HepG2 (cell line): ENCODE measurements at regions not wholly inside any gene's neighbourhood (a gene's known extent, or its start where the extent isn't known, plus 50 kb on each side); places are given as distances from the start of the nearest gene placed in this dataset.

Source experiments
- ATAC-seq: fragments of 200-7000 bp; cut with Tn5 transposase; 3 replicates; pipeline ENCODE4 v1.9.1; 2020; ENCODE audit warnings: mild to moderate bottlenecking, moderate library complexity
- BruUV-seq: library from RNA; stranded (reverse); fragments of 400-500 nt; replicated peaks from 2 replicates; lab custom pipeline; 2021; lab: Mats Ljungman, UMichigan
- CTCF ChIA-PET: fragments of 300-600 bp; formaldehyde crosslinking; extraction: SDS; loops from one replicate; lab custom pipeline; 2021; ENCODE audit warnings: low total read pairs, inconsistent platforms, low intra/inter-chr PET ratio; lab: Yijun Ruan, JAX
- POLR2A ChIA-PET: fragments of 350-600 bp; sonication (Branson Sonifier 250); formaldehyde crosslinking; loops from one replicate; lab custom pipeline; 2020; ENCODE audit warnings: antibody characterized with exemption, inconsistent platforms; lab: Yijun Ruan, JAX
- DNase-seq: peaks from one replicate; pipeline ENCODE4 v3.0.0-alpha.2; 2015; ENCODE audit warnings: low spot score
- FAIRE-seq: peaks from 3 replicates; lab custom pipeline; 2011; peaks lifted over from hg19 to GRCh38; lab: Jason Lieb, UNC
- H2AFZ ChIP-seq: one replicate; pipeline ENCODE4 v1.6.1; 2011; ENCODE audit warnings: low read length, inconsistent platforms
- H3K27ac ChIP-seq: fragments of 300-600 bp; 3 replicates; pipeline ENCODE4 v1.8.0; 2011; ENCODE audit warnings: mixed run types, mild to moderate bottlenecking, mixed read lengths, low read length, inconsistent platforms; ENCODE audit not compliant: insufficient read depth; ENCODE audit errors: extremely low read length
- H3K27me3 ChIP-seq, 2 experiments: fragments of 200-600 bp in 1 of 2; 2 replicates in 1 of 2; 3 replicates in 1 of 2; pipeline versions ENCODE4 v1.6.0 to v1.8.0; 2011; ENCODE audit warnings: low read length in 2 of 2, mild to moderate bottlenecking in 2 of 2, moderate library complexity in 2 of 2, inconsistent platforms in 1 of 2; ENCODE audit not compliant: insufficient read depth in 2 of 2, control insufficient read depth in 1 of 2
- H3K36me3 ChIP-seq, 2 experiments: fragments of 200-600 bp in 1 of 2; replicated peaks in 1 of 2; 2 replicates in 1 of 2; 3 replicates in 1 of 2; pipeline versions ENCODE4 v1.5.1 to v1.8.0; 2011; ENCODE audit warnings: low read length in 2 of 2, inconsistent platforms in 1 of 2; ENCODE audit not compliant: insufficient read depth in 2 of 2, control insufficient read depth in 1 of 2
- H3K4me1 ChIP-seq: 2 replicates; pipeline ENCODE4 v1.5.1; 2012; ENCODE audit warnings: low read length, inconsistent platforms; ENCODE audit not compliant: insufficient read depth
- H3K4me2 ChIP-seq: 2 replicates; pipeline ENCODE4 v1.6.0; 2011; ENCODE audit warnings: low read depth, low read length, inconsistent platforms
- H3K4me3 ChIP-seq, 3 experiments: fragments of 200-600 bp in 1 of 3; sonication (generic), shearing (Covaris generic) in 1 of 3; replicated peaks in 1 of 3; 2 replicates each; pipeline ENCODE4 v1.5.1; 2011 to 2016; ENCODE audit warnings: low read length in 3 of 3, inconsistent platforms in 2 of 3, low read depth in 2 of 3, mild to moderate bottlenecking in 2 of 3, control low read depth in 1 of 3, mixed read lengths in 1 of 3; ENCODE audit not compliant: insufficient read depth in 1 of 3
- H3K79me2 ChIP-seq: one replicate; pipeline ENCODE4 v1.6.1; 2011; ENCODE audit warnings: low read length, inconsistent platforms; ENCODE audit not compliant: insufficient read depth
- H3K9ac ChIP-seq: 2 replicates; pipeline ENCODE4 v1.6.0; 2011; ENCODE audit warnings: mild to moderate bottlenecking, low read depth, low read length, inconsistent platforms; ENCODE audit not compliant: insufficient read depth
- H3K9me3 ChIP-seq: 2 replicates; pipeline ENCODE4 v1.5.1; 2012; ENCODE audit warnings: mild to moderate bottlenecking, low read length
- H4K20me1 ChIP-seq: 2 replicates; pipeline ENCODE4 v1.6.0; 2011; ENCODE audit warnings: inconsistent platforms, mild to moderate bottlenecking, low read length, moderate library complexity; ENCODE audit not compliant: insufficient read depth
- MAFF ChIP-seq: IDR thresholded peaks from 2 replicates; pipeline ENCODE4 v1.6.1; 2011; ENCODE audit warnings: low read depth, low read length, improper control_type of control experiment
- MAFK ChIP-seq, 2 experiments: IDR thresholded peaks in 1 of 2; conservative IDR thresholded peaks in 1 of 2; 2 replicates each; pipeline ENCODE4 v1.6.1; 2011; ENCODE audit warnings: improper control_type of control experiment in 2 of 2, low read length in 2 of 2
- NFE2L2 ChIP-seq: fragments of 150-350 bp; IDR thresholded peaks from 2 replicates; pipeline ENCODE4 v1.6.1; 2014; ENCODE audit warnings: low read length
- NR2F1 ChIP-seq, 2 experiments: fragments of 450-650 bp in 1 of 2; formaldehyde crosslinking in 1 of 2; IDR thresholded peaks; 2 replicates each; pipeline versions ENCODE4 v1.5.0 to v1.6.1; 2016 to 2020; ENCODE audit warnings: mild to moderate bottlenecking in 1 of 2, missing compliant biosample characterization in 1 of 2, missing genetic modification reagents in 1 of 2, moderate library complexity in 1 of 2
- RBM39 ChIP-seq: fragments of 200-400 bp; formaldehyde crosslinking; IDR thresholded peaks from one replicate; pipeline ENCODE4 v1.6.1; 2018; ENCODE audit warnings: antibody characterized with exemption, mild to moderate bottlenecking, low read depth, low read length; ENCODE audit not compliant: poor library complexity, severe bottlenecking
- ZNF724P ChIP-seq: sonication (generic); formaldehyde crosslinking; IDR thresholded peaks from 2 replicates; pipeline ENCODE4 v1.8.0; 2022; ENCODE audit warnings: missing genetic modification reagents, borderline replicate concordance
- whole genome bisulfite sequencing: methylation state at CpG from one replicate; pipeline ENCODE4 v1.1.6; 2017; ENCODE audit warnings: low lambda C conversion rate; 5-methylcytosine and 5-hydroxymethylcytosine counted together
- in situ Hi-C: cut with HindIII; loops from 2 replicates; pipeline ENCODE4 v1.10.0; 2017; ENCODE audit warnings: low pct_unique_long_range_greater_than_20kb; ENCODE audit not compliant: extremely low pct_ligation_motif_present
- intact Hi-C: fragments of 100-400 bp; cut with micrococcal nuclease; formaldehyde crosslinking; loops from one replicate; pipeline ENCODE4 v1.10.0; 2022; ENCODE audit not compliant: unreplicated experiment
- TF ChIP-seq, protein P1 (sequence below): sonication (generic); formaldehyde crosslinking; IDR thresholded peaks from 2 replicates; pipeline ENCODE4 v1.8.0; 2022; ENCODE audit warnings: mild to moderate bottlenecking, missing genetic modification reagents; ENCODE audit not compliant: insufficient replicate concordance
- TF ChIP-seq, protein P2 (sequence below): sonication (generic); formaldehyde crosslinking; IDR thresholded peaks from 2 replicates; pipeline ENCODE4 v1.9.0; 2021; ENCODE audit warnings: mild to moderate bottlenecking, missing genetic modification reagents

DNA sequence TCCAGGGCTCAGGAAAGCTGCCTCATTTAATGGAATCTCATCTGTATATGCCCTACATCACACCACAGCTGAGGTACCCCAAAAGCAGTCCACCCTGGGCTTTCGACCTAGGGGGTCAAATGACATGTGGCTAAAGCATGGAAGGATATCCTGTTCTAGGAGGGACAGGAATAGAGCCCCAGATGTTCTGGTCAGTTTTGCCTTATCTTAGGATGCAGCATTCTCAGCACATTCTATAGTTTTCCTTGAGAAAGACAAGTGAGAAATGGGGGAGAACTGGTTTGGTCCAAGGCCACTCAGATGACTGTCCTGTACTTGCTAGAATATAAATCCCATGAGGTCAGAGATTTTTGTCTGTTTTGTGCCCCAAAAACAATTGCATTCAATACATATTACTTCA, 688.0 kb upstream of the ZEB2 start (continued):
- no peak for TF ChIP-seq ZNF724P (CRISPR knock-in tag)
- TF ChIP-seq, protein P1, sequence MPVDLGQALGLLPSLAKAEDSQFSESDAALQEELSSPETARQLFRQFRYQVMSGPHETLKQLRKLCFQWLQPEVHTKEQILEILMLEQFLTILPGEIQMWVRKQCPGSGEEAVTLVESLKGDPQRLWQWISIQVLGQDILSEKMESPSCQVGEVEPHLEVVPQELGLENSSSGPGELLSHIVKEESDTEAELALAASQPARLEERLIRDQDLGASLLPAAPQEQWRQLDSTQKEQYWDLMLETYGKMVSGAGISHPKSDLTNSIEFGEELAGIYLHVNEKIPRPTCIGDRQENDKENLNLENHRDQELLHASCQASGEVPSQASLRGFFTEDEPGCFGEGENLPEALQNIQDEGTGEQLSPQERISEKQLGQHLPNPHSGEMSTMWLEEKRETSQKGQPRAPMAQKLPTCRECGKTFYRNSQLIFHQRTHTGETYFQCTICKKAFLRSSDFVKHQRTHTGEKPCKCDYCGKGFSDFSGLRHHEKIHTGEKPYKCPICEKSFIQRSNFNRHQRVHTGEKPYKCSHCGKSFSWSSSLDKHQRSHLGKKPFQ (CRISPR knock-in tag): no peak
- no peak for TF ChIP-seq NR2F1 (CRISPR knock-in tag; IDR thresholded peaks at IDR 0.05)

DNA sequence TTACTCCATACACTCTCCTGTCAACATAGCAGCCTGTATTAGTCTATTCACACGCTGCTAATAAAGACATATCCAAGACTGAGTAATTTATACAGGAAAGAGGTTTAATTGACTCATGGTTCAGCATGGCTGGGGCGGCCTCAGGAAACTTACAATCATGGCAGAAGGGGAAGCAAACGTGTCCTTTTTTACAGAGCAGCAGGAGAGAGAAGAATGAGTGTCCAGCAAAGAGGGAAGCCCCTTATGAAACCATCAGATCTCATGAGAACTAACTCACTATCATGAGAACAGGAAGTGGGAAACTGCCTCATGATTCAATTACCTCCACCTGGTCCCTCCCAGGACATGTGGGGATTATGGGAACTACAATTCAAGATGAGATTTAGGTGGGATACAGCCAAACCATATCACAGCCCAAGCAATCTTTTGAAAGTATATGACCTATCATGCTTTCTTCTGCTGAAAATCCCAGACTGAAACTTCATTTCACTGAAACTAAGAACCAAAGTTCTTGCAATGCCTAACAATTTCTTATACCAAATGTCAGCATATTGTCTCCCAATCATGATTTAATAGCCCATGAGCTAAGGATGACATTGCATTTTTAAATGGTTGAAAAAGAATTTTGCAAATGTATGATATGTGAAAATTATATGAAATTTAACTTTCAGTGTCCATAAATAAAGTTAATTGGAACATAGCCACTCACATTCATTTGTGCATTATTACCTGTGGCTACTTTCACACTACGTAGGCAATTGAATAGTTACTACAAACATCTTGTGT, 686.8 kb upstream of the ZEB2 start:
- CTCF ChIA-PET: no interaction called here
- 11% methylated on average over 4 of the region's 4 CpGs for WGBS
- no peak overlapping the region for H3K4me2 ChIP-seq
- intact Hi-C loops: no loop called here
- TF ChIP-seq NFE2L2: peak; percentile 65
- TF ChIP-seq MAFK (conservative IDR thresholded peaks at IDR 0.05 in 1 of 2, IDR thresholded peaks at IDR 0.05 in 1 of 2; ENCODE audit: low read length in 2 of 2): peak; percentile 38 to 62; a peak in 3 of 4 replicates
- TF ChIP-seq MAFF: 0 out of 2 replicates have a peak, but pooled peaks have one; percentile 55
- no peak for TF ChIP-seq RBM39
- TF ChIP-seq, protein P2, sequence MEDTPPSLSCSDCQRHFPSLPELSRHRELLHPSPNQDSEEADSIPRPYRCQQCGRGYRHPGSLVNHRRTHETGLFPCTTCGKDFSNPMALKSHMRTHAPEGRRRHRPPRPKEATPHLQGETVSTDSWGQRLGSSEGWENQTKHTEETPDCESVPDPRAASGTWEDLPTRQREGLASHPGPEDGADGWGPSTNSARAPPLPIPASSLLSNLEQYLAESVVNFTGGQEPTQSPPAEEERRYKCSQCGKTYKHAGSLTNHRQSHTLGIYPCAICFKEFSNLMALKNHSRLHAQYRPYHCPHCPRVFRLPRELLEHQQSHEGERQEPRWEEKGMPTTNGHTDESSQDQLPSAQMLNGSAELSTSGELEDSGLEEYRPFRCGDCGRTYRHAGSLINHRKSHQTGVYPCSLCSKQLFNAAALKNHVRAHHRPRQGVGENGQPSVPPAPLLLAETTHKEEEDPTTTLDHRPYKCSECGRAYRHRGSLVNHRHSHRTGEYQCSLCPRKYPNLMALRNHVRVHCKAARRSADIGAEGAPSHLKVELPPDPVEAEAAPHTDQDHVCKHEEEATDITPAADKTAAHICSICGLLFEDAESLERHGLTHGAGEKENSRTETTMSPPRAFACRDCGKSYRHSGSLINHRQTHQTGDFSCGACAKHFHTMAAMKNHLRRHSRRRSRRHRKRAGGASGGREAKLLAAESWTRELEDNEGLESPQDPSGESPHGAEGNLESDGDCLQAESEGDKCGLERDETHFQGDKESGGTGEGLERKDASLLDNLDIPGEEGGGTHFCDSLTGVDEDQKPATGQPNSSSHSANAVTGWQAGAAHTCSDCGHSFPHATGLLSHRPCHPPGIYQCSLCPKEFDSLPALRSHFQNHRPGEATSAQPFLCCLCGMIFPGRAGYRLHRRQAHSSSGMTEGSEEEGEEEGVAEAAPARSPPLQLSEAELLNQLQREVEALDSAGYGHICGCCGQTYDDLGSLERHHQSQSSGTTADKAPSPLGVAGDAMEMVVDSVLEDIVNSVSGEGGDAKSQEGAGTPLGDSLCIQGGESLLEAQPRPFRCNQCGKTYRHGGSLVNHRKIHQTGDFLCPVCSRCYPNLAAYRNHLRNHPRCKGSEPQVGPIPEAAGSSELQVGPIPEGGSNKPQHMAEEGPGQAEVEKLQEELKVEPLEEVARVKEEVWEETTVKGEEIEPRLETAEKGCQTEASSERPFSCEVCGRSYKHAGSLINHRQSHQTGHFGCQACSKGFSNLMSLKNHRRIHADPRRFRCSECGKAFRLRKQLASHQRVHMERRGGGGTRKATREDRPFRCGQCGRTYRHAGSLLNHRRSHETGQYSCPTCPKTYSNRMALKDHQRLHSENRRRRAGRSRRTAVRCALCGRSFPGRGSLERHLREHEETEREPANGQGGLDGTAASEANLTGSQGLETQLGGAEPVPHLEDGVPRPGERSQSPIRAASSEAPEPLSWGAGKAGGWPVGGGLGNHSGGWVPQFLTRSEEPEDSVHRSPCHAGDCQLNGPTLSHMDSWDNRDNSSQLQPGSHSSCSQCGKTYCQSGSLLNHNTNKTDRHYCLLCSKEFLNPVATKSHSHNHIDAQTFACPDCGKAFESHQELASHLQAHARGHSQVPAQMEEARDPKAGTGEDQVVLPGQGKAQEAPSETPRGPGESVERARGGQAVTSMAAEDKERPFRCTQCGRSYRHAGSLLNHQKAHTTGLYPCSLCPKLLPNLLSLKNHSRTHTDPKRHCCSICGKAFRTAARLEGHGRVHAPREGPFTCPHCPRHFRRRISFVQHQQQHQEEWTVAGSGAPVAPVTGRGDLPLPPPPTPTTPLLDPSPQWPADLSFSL (CRISPR knock-in tag): no peak
- TF ChIP-seq, all 625 proteins: peak for 3
- no peaks in the 10 kb centered on the region for H3K9me3 ChIP-seq
- no peaks in the 10 kb centered on the region for H4K20me1 ChIP-seq
- H3K27me3 ChIP-seq: no peaks in the 10 kb centered on the region
- H3K27ac ChIP-seq: no peak overlapping the region
- in situ Hi-C loops: no loop called here
- no peaks in the 10 kb centered on the region for H3K36me3 ChIP-seq
- no peak overlapping the region for H2AFZ ChIP-seq
- H3K4me1 ChIP-seq: no peaks in the 10 kb centered on the region
- DNase-seq: no peak
- no peaks in the 10 kb centered on the region for H3K79me2 ChIP-seq
- no TSS peak for BruUV-seq
- no peak for FAIRE-seq
- ATAC-seq: no peak
- POLR2A ChIA-PET: no interaction called here
- no peak overlapping the region for H3K4me3 ChIP-seq
- H3K9ac ChIP-seq: no peak overlapping the region
